Fibroblast of mammary gland (primary cell): ENCODE measurements at regions not wholly inside any gene's neighbourhood (a gene's known extent, or its start where the extent isn't known, plus 50 kb on each side); places are given as distances from the start of the nearest gene placed in this dataset.

Experiments
- DNase-seq: peaks from one replicate; pipeline ENCODE4 v3.0.0-alpha.2; 2010; ENCODE audit warnings: low read depth
- H3K4me3 ChIP-seq: 2 replicates; pipeline ENCODE4 v1.5.1; 2011; ENCODE audit warnings: low read depth, mild to moderate bottlenecking, low read length, moderate library complexity; ENCODE audit not compliant: control insufficient read depth
- CTCF ChIP-seq: conservative IDR thresholded peaks from 2 replicates; pipeline ENCODE4 v1.5.1; 2011; ENCODE audit warnings: low read depth, low read length, inconsistent platforms; ENCODE audit not compliant: control insufficient read depth, insufficient read depth

GRCh38 chr14:80146941-80147340 lies 64.4 kb downstream of the DIO2 start:
- DNase-seq, result no peak
- TF ChIP-seq CTCF, result no peak
- H3K4me3 ChIP-seq, result no peak overlapping the region

GRCh38 chr14:80136358-80136757 lies 74.9 kb downstream of the DIO2 start:
- no peak overlapping the region for H3K4me3 ChIP-seq
- no peak for TF ChIP-seq CTCF
- peak; percentile 14 for DNase-seq

DNA sequence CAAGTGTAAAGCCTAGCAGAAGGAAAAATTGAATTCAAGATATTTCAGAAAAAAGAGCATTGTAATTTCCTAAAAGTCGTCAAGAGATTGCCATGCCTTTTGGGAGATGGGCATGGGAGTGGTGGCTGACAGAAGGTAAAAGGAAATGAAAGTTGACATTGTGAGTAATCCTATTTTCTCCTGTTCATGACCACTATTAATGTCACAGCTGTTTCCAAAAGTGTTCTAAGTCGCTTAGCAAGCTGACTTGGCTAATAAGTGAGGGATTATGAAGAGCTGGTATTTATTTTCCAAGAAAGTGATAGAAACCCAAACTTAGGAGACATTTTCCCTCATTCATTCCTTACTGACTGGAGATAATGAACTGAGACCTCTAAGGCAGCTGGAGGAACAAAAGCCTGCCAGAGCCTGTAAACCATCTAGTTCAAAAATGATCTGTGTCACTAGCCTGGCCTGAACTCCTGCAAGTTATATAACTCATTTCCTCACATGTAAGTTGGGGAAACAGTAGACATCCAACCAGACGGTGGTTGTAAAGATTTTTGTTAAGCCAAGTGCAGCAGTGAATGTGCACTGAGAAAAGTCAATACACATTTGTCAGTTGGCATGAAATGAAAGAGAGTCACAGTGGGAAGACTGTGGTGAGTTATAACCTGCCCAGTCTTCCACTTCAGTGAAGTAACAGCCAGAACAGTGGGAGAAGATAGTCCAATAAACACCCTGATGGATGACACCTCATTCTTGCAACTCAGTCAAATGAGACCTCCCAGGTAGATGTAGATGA lies 75.8 kb downstream of the DIO2 start:
- no peak for DNase-seq
- TF ChIP-seq CTCF, result no peak
- H3K4me3 ChIP-seq, result no peak overlapping the region

- no peak overlapping the region for H3K4me3 ChIP-seq
- TF ChIP-seq CTCF, result no peak
- DNase-seq, result no peak
Observed at GRCh38 chr14:80134321-80134720, 77.0 kb downstream of the DIO2 start.

DNA sequence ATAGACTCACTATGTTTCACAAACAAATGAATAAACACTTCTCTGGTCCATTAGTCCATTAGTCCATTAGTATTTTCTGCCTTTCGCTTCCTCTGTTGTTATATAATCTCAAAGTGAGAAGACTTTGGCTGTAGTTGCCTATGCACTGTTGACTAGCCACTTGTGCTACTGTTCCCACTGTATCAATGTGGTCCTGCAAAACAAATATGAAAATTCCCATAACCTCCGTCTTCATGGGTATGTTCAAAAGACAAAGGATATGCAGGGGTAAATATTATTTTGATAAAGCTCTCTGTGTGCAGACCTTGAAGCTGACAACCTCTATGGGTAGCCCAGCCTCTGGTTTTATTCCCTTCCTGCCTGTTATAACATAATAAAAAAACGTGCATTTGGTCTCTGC lies 77.8 kb downstream of the DIO2 start:
- no peak for TF ChIP-seq CTCF
- no peak overlapping the region for H3K4me3 ChIP-seq
- no peak for DNase-seq

GRCh38 chr14:80127466-80127865 lies 83.8 kb downstream of the DIO2 start:
- DNase-seq, result no peak
- no peak for TF ChIP-seq CTCF
- H3K4me3 ChIP-seq, result no peak overlapping the region
